ACC112 (cell line): ENCODE measurements at regions not wholly inside any gene's neighbourhood (a gene's known extent, or its start where the extent isn't known, plus 50 kb on each side); places are given as distances from the start of the nearest gene placed in this dataset.

ENCODE experiments used
- H2AFZ ChIP-seq: fragments of 200-600 bp; sonication (generic); one replicate; pipeline ENCODE4 v1.6.0; 2017; ENCODE audit warnings: antibody characterized with exemption, low read length; ENCODE audit not compliant: unreplicated experiment
- H3K27ac ChIP-seq: fragments of 200-600 bp; sonication (generic); 2 replicates; pipeline ENCODE4 v1.5.1; 2014; ENCODE audit warnings: low read depth, mild to moderate bottlenecking, antibody characterized with exemption, low read length, moderate library complexity
- H3K27me3 ChIP-seq: fragments of 200-600 bp; sonication (generic); 2 replicates; pipeline ENCODE4 v1.6.1; 2014; ENCODE audit warnings: mild to moderate bottlenecking, antibody characterized with exemption, low read length, moderate library complexity, mixed read lengths; ENCODE audit not compliant: insufficient read depth
- H3K36me3 ChIP-seq: fragments of 200-600 bp; sonication (generic); 2 replicates; pipeline ENCODE4 v1.6.1; 2016; ENCODE audit warnings: mild to moderate bottlenecking, antibody characterized with exemption, low read length, moderate library complexity, mixed read lengths; ENCODE audit not compliant: insufficient read depth
- H3K4me1 ChIP-seq: fragments of 200-600 bp; sonication (generic); one replicate; pipeline ENCODE4 v1.6.1; 2016; ENCODE audit warnings: low read length, mixed read lengths; ENCODE audit not compliant: insufficient read depth, unreplicated experiment, control insufficient read depth
- H3K4me3 ChIP-seq: fragments of 200-600 bp; sonication (generic); 2 replicates; pipeline ENCODE4 v1.5.1; 2014; ENCODE audit warnings: mild to moderate bottlenecking, low read depth, low read length
- H3K79me2 ChIP-seq: fragments of 200-600 bp; sonication (generic); one replicate; pipeline ENCODE4 v1.6.0; 2016; ENCODE audit warnings: low read length; ENCODE audit not compliant: control insufficient read depth, unreplicated experiment, insufficient read depth

DNA sequence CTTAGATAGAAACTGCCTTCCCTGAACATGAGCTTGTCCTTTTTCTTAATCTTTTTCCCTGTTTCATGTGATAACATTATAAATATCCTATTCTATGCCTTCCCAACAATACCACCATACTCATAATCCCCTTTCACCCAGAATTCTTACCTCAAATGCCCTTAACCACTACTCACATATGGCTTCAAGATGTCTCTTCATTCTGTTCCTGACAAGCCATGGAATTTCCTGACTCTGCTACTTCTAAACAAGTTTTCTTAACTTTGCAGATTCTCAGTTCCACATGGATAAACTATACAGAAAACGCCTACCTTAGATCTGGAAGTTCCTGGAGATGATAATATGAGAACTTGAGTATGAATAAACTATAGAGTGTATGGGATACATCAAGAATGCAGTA, 1217.8 kb downstream of the CDH8 start:
- Histone ChIP-seq H3K27ac (no peak overlapping the region), H2AFZ (no peak overlapping the region), H3K79me2 (no peaks in the 10 kb centered on the region), H3K4me1 (no peaks in the 10 kb centered on the region), H3K27me3 (no peaks in the 10 kb centered on the region), H3K4me3 (no peak overlapping the region), H3K36me3 (no peaks in the 10 kb centered on the region)

- Histone ChIP-seq H3K27ac (no peak overlapping the region), H3K79me2 (no peaks in the 10 kb centered on the region), H3K27me3 (no peaks in the 10 kb centered on the region), H3K4me3 (no peak overlapping the region), H2AFZ (no peak overlapping the region), H3K4me1 (no peaks in the 10 kb centered on the region), H3K36me3 (no peaks in the 10 kb centered on the region)
Measured at GRCh38 chr16:60816461-60816860, 1219.8 kb downstream of the CDH8 start.

GRCh38 chr16:60815865-60816264, 1220.4 kb downstream of the CDH8 start:
- Histone ChIP-seq H3K36me3 (no peaks in the 10 kb centered on the region), H3K27me3 (no peaks in the 10 kb centered on the region), H2AFZ (no peak overlapping the region), H3K27ac (no peak overlapping the region), H3K79me2 (no peaks in the 10 kb centered on the region), H3K4me3 (no peak overlapping the region), H3K4me1 (no peaks in the 10 kb centered on the region)

DNA sequence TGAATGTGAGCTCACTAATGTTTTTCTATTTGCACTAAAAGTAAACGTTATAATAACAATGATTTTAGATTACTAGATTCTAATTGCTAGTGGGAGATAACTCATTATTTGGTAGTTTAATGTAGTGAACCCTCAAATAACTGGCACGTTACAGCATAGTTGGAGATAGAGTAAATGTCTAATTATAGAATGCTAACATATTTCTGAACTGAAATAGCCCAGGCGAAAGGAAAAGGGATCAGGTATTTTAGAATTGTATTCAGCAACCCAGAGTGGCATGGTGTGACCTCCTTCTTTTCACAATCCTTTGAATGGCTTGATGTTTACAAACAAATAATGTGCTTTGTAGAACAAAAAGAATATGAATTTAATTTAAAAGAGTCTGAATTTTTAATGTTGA, 1221.2 kb downstream of the CDH8 start:
- no peaks in the 10 kb centered on the region for H3K79me2 ChIP-seq
- H3K27me3 ChIP-seq: no peaks in the 10 kb centered on the region
- no peak overlapping the region for H2AFZ ChIP-seq
- H3K4me3 ChIP-seq: no peak overlapping the region
- no peaks in the 10 kb centered on the region for H3K36me3 ChIP-seq
- no peaks in the 10 kb centered on the region for H3K4me1 ChIP-seq
- H3K27ac ChIP-seq: no peak overlapping the region

GRCh38 chr16:60811657-60812056, 1224.6 kb downstream of the CDH8 start:
- H3K27ac ChIP-seq: no peak overlapping the region
- no peaks in the 10 kb centered on the region for H3K79me2 ChIP-seq
- H3K4me1 ChIP-seq: no peaks in the 10 kb centered on the region
- no peak overlapping the region for H2AFZ ChIP-seq
- H3K36me3 ChIP-seq: no peaks in the 10 kb centered on the region
- no peaks in the 10 kb centered on the region for H3K27me3 ChIP-seq
- no peak overlapping the region for H3K4me3 ChIP-seq

GRCh38 chr16:60811051-60811608, 1225.1 kb downstream of the CDH8 start:
- Histone ChIP-seq H3K4me3 (no peak overlapping the region), H3K79me2 (no peaks in the 10 kb centered on the region), H3K36me3 (no peaks in the 10 kb centered on the region), H3K4me1 (no peaks in the 10 kb centered on the region), H2AFZ (no peak overlapping the region), H3K27ac (no peak overlapping the region), H3K27me3 (no peaks in the 10 kb centered on the region)

DNA sequence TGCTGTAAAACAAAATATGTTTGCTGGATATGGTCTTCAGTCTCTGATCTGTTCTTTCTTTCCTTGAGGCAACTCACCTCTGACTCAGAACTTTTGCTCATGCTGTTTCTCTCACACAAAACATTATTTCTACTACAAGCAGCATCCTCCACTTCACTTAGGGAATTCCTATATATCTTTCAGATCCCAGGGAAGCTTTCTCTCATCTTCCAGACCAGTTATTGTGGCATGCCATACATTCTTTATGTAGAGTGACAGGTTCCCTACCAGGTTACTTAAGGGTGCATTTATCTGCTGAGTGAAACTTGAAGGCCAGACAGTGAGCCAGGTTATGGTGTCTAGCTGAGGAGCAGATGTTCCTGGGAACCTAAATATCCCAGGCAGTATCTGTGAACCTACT, 1226.0 kb downstream of the CDH8 start:
- H2AFZ ChIP-seq: no peak overlapping the region
- no peak overlapping the region for H3K27ac ChIP-seq
- H3K4me1 ChIP-seq: no peaks in the 10 kb centered on the region

DNA sequence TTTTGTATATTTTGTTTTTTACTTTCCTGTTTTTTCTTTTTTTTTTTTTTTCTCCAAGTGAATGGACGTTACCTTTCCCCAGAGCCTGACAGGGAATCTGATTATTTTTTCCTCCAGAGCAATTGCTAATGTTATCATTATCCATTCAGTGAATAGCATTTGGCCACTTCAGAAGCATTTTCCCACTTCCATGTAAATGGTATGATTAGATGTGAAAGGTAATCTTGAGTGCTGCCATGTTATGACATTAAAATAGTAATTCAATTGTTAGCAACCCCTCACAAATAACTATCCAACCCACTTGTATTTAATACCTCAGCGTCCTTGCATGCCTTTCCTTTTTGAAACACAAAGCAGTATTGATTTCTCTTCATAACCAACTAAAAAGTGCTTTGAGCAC, 1243.8 kb downstream of the CDH8 start:
- Histone ChIP-seq H2AFZ (no peak overlapping the region), H3K79me2 (no peaks in the 10 kb centered on the region), H3K4me3 (no peak overlapping the region), H3K36me3 (no peaks in the 10 kb centered on the region), H3K27me3 (no peaks in the 10 kb centered on the region), H3K27ac (no peak overlapping the region), H3K4me1 (no peaks in the 10 kb centered on the region)

More for the DNA sequence above, 1226.0 kb downstream of the CDH8 start:
- Histone ChIP-seq H3K4me3 (no peak overlapping the region), H3K36me3 (no peaks in the 10 kb centered on the region), H3K27me3 (no peaks in the 10 kb centered on the region), H3K79me2 (no peaks in the 10 kb centered on the region)

GRCh38 chr16:60788631-60789030, 1247.6 kb downstream of the CDH8 start:
- H3K4me3 ChIP-seq: no peak overlapping the region
- no peak overlapping the region for H3K27ac ChIP-seq
- no peaks in the 10 kb centered on the region for H3K36me3 ChIP-seq
- H3K79me2 ChIP-seq: no peaks in the 10 kb centered on the region
- H3K4me1 ChIP-seq: no peaks in the 10 kb centered on the region
- H3K27me3 ChIP-seq: no peaks in the 10 kb centered on the region
- no peak overlapping the region for H2AFZ ChIP-seq

- Histone ChIP-seq H3K4me3 (no peak overlapping the region), H3K27ac (no peak overlapping the region), H3K4me1 (no peaks in the 10 kb centered on the region), H2AFZ (no peak overlapping the region), H3K79me2 (no peaks in the 10 kb centered on the region), H3K27me3 (no peaks in the 10 kb centered on the region), H3K36me3 (no peaks in the 10 kb centered on the region)
Measured at GRCh38 chr16:60776281-60776680, 1260.0 kb downstream of the CDH8 start.

- no peak overlapping the region for H3K27ac ChIP-seq
- H3K27me3 ChIP-seq: no peaks in the 10 kb centered on the region
- no peak overlapping the region for H3K4me3 ChIP-seq
- H3K79me2 ChIP-seq: no peaks in the 10 kb centered on the region
- H3K4me1 ChIP-seq: no peaks in the 10 kb centered on the region
- no peak overlapping the region for H2AFZ ChIP-seq
- no peaks in the 10 kb centered on the region for H3K36me3 ChIP-seq
Measured at GRCh38 chr16:60771138-60771537, 1265.1 kb downstream of the CDH8 start.
